ENCODE measurements at regions not wholly inside any gene's neighbourhood (a gene's known extent, or its start where the extent isn't known, plus 50 kb on each side); places are given as distances from the start of the nearest gene placed in this dataset.

DNA sequence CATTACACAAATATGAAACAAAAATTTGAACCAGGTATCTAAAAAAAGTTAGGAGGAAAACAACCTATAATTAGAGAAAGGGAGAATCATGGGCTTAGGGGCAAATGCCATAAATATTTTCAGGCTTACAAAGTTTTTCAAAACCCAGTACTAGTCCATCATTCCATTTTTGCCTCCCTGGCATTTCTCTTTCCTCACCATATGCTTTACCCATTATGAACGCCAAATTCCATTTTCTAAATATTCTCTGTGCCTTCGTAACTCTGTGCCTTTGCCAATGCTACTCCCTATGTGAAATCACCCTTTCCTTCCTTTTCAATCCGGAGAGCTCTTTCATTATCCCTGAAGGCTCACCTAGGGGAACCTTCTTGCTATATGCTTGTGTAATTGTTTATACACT, 434.1 kb downstream of the ZSWIM6 start:
- Histone ChIP-seq H3K23ac (ENCODE audit: insufficient read length) (no peak overlapping the region), H3K4me1 (replicated peaks in 1 of 4; ENCODE audit: control insufficient read depth in 3 of 4, insufficient read depth in 4 of 4, low read length in 3 of 4) (no peaks in the 10 kb centered on the region), H3K14ac (ENCODE audit: insufficient read length) (no peak overlapping the region), H3K79me1 (ENCODE audit: low read depth, low read length) (no peaks in the 10 kb centered on the region), H3K4me2 (ENCODE audit: insufficient read depth in 1 of 2, low read depth in 2 of 2, low read length in 2 of 2) (no peak overlapping the region), H3K9ac (replicated peaks in 1 of 4; ENCODE audit: extremely low read depth in 1 of 4, low read depth in 3 of 4, low read length in 3 of 4) (no peak overlapping the region), H3K4ac (replicated peaks; ENCODE audit: insufficient read length, low read depth, low read length) (no peak overlapping the region), H3K56ac (replicated peaks; ENCODE audit: insufficient read length, low read depth, low read length) (no peak overlapping the region), H3K27me3 (replicated peaks in 1 of 4; ENCODE audit: control insufficient read depth in 3 of 4, extremely low read depth in 1 of 4, insufficient read depth in 3 of 4, low read length in 3 of 4) (no peaks in the 10 kb centered on the region), H2AK5ac (ENCODE audit: low read depth, low read length) (no peak overlapping the region), H3K23me2 (ENCODE audit: low read depth, low read length) (no peaks in the 10 kb centered on the region), H4K91ac (replicated peaks; ENCODE audit: insufficient read length, low read length) (no peak overlapping the region), H2BK120ac (replicated peaks; ENCODE audit: low read depth, low read length) (no peak overlapping the region), H3K79me2 (ENCODE audit: control insufficient read depth in 1 of 2, insufficient read depth in 2 of 2, low read length in 2 of 2) (no peaks in the 10 kb centered on the region), H2BK20ac (ENCODE audit: low read length) (no peak overlapping the region), H4K5ac (ENCODE audit: insufficient read length, low read depth, low read length) (no peak overlapping the region), H3K4me3 (ENCODE audit: extremely low read depth in 1 of 4, insufficient read depth in 2 of 4, low read depth in 3 of 4, low read length in 4 of 4) (no peak overlapping the region), H4K20me1 (replicated peaks in 1 of 2; ENCODE audit: control insufficient read depth in 1 of 2, insufficient read depth in 2 of 2, low read length in 2 of 2) (no peaks in the 10 kb centered on the region), H3K18ac (ENCODE audit: extremely low read depth, low read length) (no peak overlapping the region), H2AFZ (ENCODE audit: low read length) (no peak overlapping the region), H3K27ac (ENCODE audit: low read depth, low read length) (no peak overlapping the region), H2BK5ac (ENCODE audit: low read depth, low read length) (no peak overlapping the region), H2BK15ac (ENCODE audit: low read length) (no peak overlapping the region), H2BK12ac (ENCODE audit: low read depth, low read length) (no peak overlapping the region), H4K8ac (ENCODE audit: extremely low read depth, insufficient read depth, low read length) (no peak overlapping the region), H3K36me3 (ENCODE audit: control insufficient read depth in 2 of 4, insufficient read depth in 4 of 4, low read length in 3 of 4) (no peaks in the 10 kb centered on the region), H3K9me3 (ENCODE audit: insufficient read depth in 2 of 2, low read depth in 1 of 2, low read length in 1 of 2) (peaks cover 0 to 3% of the 10 kb centered on the region in 2 experiments; a peak in 1 of 4 replicates)
- DNase-seq (ENCODE audit: low read depth in 1 of 2, low spot score in 2 of 2), result no peak
- ChIA-PET POLR2A (ENCODE audit: partially characterized antibody) (interaction anchor here (1.2 kb wide), 1 partner anchor 16 kb away, joined by 3 read pairs; no protein-coding TSS in a partner anchor), CTCF (ENCODE audit: partially characterized antibody) (interaction anchor here (0.7 to 6.9 kb wide), 4 partner anchors 12 to 107 kb away, joined by 3 to 80 read pairs (median 3); no protein-coding TSS in a partner anchor)
- 82% methylated on average over 3 of the region's 3 CpGs; no CpG with 5 or more reads in 1 of the 2 experiments for WGBS, 2 experiments (ENCODE audit: extremely low coverage in 1 of 2, insufficient coverage in 1 of 2, insufficient read length in 1 of 2, insufficient replicate concordance in 2 of 2, low coverage in 1 of 2, low lambda C conversion rate in 2 of 2, missing lambda C conversion rate in 1 of 2)
- no peak for FAIRE-seq
- TF ChIP-seq ATF3 (IDR thresholded peaks at IDR 0.05; ENCODE audit: insufficient read depth, low read depth, low read length) (no peak), BCL11A (IDR thresholded peaks at IDR 0.05; ENCODE audit: low read depth in 2 of 2, low read length in 2 of 2) (no peak), SP4 (IDR thresholded peaks at IDR 0.05; ENCODE audit: low read length) (no peak), HDAC6 (IDR thresholded peaks at IDR 0.05; ENCODE audit: low read depth, low read length) (no peak), ASH2L (IDR thresholded peaks at IDR 0.05; ENCODE audit: low read length) (no peak), KDM4A (IDR thresholded peaks at IDR 0.05; ENCODE audit: low read depth, low read length, severe bottlenecking) (no peak), CEBPB (IDR thresholded peaks at IDR 0.05; ENCODE audit: low read depth, low read length) (no peak)
